ENCODE measurements at regions not wholly inside any gene's neighbourhood (a gene's known extent, or its start where the extent isn't known, plus 50 kb on each side); places are given as distances from the start of the nearest gene placed in this dataset.

GRCh38 chr18:66168685-66169235, 417.9 kb downstream of the CDH7 start:
- FAIRE-seq (no peak), ATAC-seq (no peak), DNase-seq (ENCODE audit: low read depth in 1 of 2, low spot score in 1 of 2) (no peak)
- no peak for TF ChIP-seq FOSL2 (IDR thresholded peaks at IDR 0.05)
- no peak for TF ChIP-seq FOSL2 (CRISPR knock-in tag; IDR thresholded peaks at IDR 0.05)
- no peak for TF ChIP-seq EHMT2 (IDR thresholded peaks at IDR 0.05; ENCODE audit: low read depth)
- no peak for TF ChIP-seq RARB (CRISPR knock-in tag; IDR thresholded peaks at IDR 0.05)
- no peak for TF ChIP-seq HOXB13 (CRISPR knock-in tag; IDR thresholded peaks at IDR 0.05; ENCODE audit: low read depth)
- TF ChIP-seq RFX5 (IDR thresholded peaks at IDR 0.05): no peak
- no peak for TF ChIP-seq ESRRA (IDR thresholded peaks at IDR 0.05; ENCODE audit: borderline replicate concordance, low read length)
- no peak for TF ChIP-seq CHD4 (IDR thresholded peaks at IDR 0.05; ENCODE audit: borderline replicate concordance)
- TF ChIP-seq, protein P1, sequence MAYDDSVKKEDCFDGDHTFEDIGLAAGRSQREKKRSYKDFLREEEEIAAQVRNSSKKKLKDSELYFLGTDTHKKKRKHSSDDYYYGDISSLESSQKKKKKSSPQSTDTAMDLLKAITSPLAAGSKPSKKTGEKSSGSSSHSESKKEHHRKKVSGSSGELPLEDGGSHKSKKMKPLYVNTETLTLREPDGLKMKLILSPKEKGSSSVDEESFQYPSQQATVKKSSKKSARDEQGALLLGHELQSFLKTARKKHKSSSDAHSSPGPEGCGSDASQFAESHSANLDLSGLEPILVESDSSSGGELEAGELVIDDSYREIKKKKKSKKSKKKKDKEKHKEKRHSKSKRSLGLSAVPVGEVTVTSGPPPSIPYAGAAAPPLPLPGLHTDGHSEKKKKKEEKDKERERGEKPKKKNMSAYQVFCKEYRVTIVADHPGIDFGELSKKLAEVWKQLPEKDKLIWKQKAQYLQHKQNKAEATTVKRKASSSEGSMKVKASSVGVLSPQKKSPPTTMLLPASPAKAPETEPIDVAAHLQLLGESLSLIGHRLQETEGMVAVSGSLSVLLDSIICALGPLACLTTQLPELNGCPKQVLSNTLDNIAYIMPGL (CRISPR knock-in tag; IDR thresholded peaks at IDR 0.05; ENCODE audit: borderline replicate concordance): no peak
- no peak for TF ChIP-seq JUN (IDR thresholded peaks at IDR 0.05)
- no peak for TF ChIP-seq FOXS1 (CRISPR knock-in tag; IDR thresholded peaks at IDR 0.05)
- TF ChIP-seq HOXB5 (CRISPR knock-in tag; IDR thresholded peaks at IDR 0.05): no peak
- TF ChIP-seq, protein P2, sequence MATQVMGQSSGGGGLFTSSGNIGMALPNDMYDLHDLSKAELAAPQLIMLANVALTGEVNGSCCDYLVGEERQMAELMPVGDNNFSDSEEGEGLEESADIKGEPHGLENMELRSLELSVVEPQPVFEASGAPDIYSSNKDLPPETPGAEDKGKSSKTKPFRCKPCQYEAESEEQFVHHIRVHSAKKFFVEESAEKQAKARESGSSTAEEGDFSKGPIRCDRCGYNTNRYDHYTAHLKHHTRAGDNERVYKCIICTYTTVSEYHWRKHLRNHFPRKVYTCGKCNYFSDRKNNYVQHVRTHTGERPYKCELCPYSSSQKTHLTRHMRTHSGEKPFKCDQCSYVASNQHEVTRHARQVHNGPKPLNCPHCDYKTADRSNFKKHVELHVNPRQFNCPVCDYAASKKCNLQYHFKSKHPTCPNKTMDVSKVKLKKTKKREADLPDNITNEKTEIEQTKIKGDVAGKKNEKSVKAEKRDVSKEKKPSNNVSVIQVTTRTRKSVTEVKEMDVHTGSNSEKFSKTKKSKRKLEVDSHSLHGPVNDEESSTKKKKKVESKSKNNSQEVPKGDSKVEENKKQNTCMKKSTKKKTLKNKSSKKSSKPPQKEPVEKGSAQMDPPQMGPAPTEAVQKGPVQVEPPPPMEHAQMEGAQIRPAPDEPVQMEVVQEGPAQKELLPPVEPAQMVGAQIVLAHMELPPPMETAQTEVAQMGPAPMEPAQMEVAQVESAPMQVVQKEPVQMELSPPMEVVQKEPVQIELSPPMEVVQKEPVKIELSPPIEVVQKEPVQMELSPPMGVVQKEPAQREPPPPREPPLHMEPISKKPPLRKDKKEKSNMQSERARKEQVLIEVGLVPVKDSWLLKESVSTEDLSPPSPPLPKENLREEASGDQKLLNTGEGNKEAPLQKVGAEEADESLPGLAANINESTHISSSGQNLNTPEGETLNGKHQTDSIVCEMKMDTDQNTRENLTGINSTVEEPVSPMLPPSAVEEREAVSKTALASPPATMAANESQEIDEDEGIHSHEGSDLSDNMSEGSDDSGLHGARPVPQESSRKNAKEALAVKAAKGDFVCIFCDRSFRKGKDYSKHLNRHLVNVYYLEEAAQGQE (IDR thresholded peaks at IDR 0.05): no peak
- no peak for TF ChIP-seq MAFK (IDR thresholded peaks at IDR 0.05; ENCODE audit: partially characterized antibody)
- no peak for TF ChIP-seq HDAC2 (IDR thresholded peaks at IDR 0.05)
- TF ChIP-seq ZSCAN20 (CRISPR knock-in tag; IDR thresholded peaks at IDR 0.05): no peak
- no peak for TF ChIP-seq NPAS2 (CRISPR knock-in tag; IDR thresholded peaks at IDR 0.05; ENCODE audit: borderline replicate concordance)
- no peak for TF ChIP-seq EP300 (IDR thresholded peaks at IDR 0.05)
- no peak for TF ChIP-seq RCOR1 (IDR thresholded peaks at IDR 0.05; ENCODE audit: low read depth, low read length)
- TF ChIP-seq, protein P3, sequence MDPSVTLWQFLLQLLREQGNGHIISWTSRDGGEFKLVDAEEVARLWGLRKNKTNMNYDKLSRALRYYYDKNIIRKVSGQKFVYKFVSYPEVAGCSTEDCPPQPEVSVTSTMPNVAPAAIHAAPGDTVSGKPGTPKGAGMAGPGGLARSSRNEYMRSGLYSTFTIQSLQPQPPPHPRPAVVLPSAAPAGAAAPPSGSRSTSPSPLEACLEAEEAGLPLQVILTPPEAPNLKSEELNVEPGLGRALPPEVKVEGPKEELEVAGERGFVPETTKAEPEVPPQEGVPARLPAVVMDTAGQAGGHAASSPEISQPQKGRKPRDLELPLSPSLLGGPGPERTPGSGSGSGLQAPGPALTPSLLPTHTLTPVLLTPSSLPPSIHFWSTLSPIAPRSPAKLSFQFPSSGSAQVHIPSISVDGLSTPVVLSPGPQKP (IDR thresholded peaks at IDR 0.05; ENCODE audit: low read depth, low read length): no peak
- ChIA-PET POLR2A (no interaction called here), CTCF (no interaction called here)
- H3K9me3 ChIP-seq: no peaks in the 10 kb centered on the region
- 44% methylated on average over 5 of the region's 5 CpGs for WGBS (ENCODE audit: missing lambda C conversion rate)
- no peak overlapping the region for H3K4me3 ChIP-seq
- H3K4me2 ChIP-seq: no peak overlapping the region
- H3K27ac ChIP-seq: no peak overlapping the region
- H3K4me1 ChIP-seq: no peaks in the 10 kb centered on the region

GRCh38 chr18:66167829-66168684, 417.2 kb downstream of the CDH7 start:
- H3K4me3 ChIP-seq: no peak overlapping the region
- POLR2A ChIA-PET: no interaction called here
- no peak overlapping the region for H3K4me2 ChIP-seq
- ATAC-seq (no peak), DNase-seq (ENCODE audit: low read depth in 1 of 2, low spot score in 1 of 2) (no peak), FAIRE-seq (no peak)
- H3K9me3 ChIP-seq: no peaks in the 10 kb centered on the region
- H3K27ac ChIP-seq: no peak overlapping the region
- no peaks in the 10 kb centered on the region for H3K4me1 ChIP-seq
- TF ChIP-seq, protein P4, sequence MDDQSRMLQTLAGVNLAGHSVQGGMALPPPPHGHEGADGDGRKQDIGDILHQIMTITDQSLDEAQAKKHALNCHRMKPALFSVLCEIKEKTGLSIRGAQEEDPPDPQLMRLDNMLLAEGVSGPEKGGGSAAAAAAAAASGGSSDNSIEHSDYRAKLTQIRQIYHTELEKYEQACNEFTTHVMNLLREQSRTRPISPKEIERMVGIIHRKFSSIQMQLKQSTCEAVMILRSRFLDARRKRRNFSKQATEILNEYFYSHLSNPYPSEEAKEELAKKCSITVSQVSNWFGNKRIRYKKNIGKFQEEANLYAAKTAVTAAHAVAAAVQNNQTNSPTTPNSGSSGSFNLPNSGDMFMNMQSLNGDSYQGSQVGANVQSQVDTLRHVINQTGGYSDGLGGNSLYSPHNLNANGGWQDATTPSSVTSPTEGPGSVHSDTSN (IDR thresholded peaks at IDR 0.05): no peak
- TF ChIP-seq POLR2A (IDR thresholded peaks at IDR 0.05; ENCODE audit: low read length): no peak
- WGBS (ENCODE audit: missing lambda C conversion rate): 32% methylated on average over 6 of the region's 7 CpGs
- CTCF ChIA-PET: no interaction called here

All from A549 (cell line).